WTC11 (cell line): ENCODE measurements at regions not wholly inside any gene's neighbourhood (a gene's known extent, or its start where the extent isn't known, plus 50 kb on each side); places are given as distances from the start of the nearest gene placed in this dataset.

Source experiments
- ATAC-seq: fragments of 200-7000 bp; cut with Tn5 transposase; 2 replicates; pipeline ENCODE4 v1.10.0; 2021; ENCODE audit warnings: mild to moderate bottlenecking, moderate library complexity
- CTCF ChIA-PET: fragments of 300-600 bp; sonication (Branson Sonifier 250); formaldehyde crosslinking; loops from one replicate; lab custom pipeline; 2021; ENCODE audit warnings: antibody characterized with exemption; lab: Charles Lee
- POLR2A ChIA-PET: fragments of 350-600 bp; sonication (Branson Sonifier 250); formaldehyde crosslinking; loops from one replicate; lab custom pipeline; 2021; ENCODE audit warnings: antibody characterized with exemption; lab: Charles Lee
- DNase-seq: peaks from one replicate; pipeline ENCODE4 v3.0.0; 2021; ENCODE audit warnings: low spot score
- H3K27ac Mint-ChIP-seq: 2 replicates; pipeline ENCODE4 v1.8.0; 2021; ENCODE audit warnings: mixed read lengths
- H3K27me3 Mint-ChIP-seq: 2 replicates; pipeline ENCODE4 v1.8.0; 2021; ENCODE audit warnings: low read depth, mild to moderate bottlenecking, moderate library complexity, mixed read lengths
- H3K36me3 Mint-ChIP-seq: 2 replicates; pipeline ENCODE4 v1.8.0; 2021; ENCODE audit warnings: mixed read lengths
- H3K4me1 Mint-ChIP-seq: 2 replicates; pipeline ENCODE4 v1.8.0; 2022; ENCODE audit warnings: mixed read lengths
- H3K4me3 Mint-ChIP-seq: 2 replicates; pipeline ENCODE4 v1.8.0; 2021; ENCODE audit warnings: mild to moderate bottlenecking, moderate library complexity, mixed read lengths
- H3K9me3 Mint-ChIP-seq: 2 replicates; pipeline ENCODE4 v1.8.0; 2021; ENCODE audit warnings: mixed read lengths
- ATF6 ChIP-seq: sonication (generic); formaldehyde crosslinking; IDR thresholded peaks from 2 replicates; pipeline ENCODE4 v1.8.1; 2023; ENCODE audit warnings: mild to moderate bottlenecking, missing genetic modification reagents
- CREB1 ChIP-seq: sonication (generic); formaldehyde crosslinking; IDR thresholded peaks from 2 replicates; pipeline ENCODE4 v1.8.0; 2023; ENCODE audit warnings: mild to moderate bottlenecking, missing genetic modification reagents
- E2F1 ChIP-seq: sonication (generic); formaldehyde crosslinking; IDR thresholded peaks from 2 replicates; pipeline ENCODE4 v1.8.0; 2022; ENCODE audit warnings: mild to moderate bottlenecking, missing genetic modification reagents
- EMX1 ChIP-seq: fragments of 250-450 bp; sonication (Bioruptor Pico); IDR thresholded peaks from 2 replicates; pipeline ENCODE4 v1.8.0; 2021; ENCODE audit warnings: mild to moderate bottlenecking
- FOXP1 ChIP-seq: sonication (generic); formaldehyde crosslinking; IDR thresholded peaks from 2 replicates; pipeline ENCODE4 v1.8.0; 2022; ENCODE audit warnings: missing genetic modification reagents, mild to moderate bottlenecking, moderate library complexity, borderline replicate concordance
- GTF2I ChIP-seq: fragments of 250-450 bp; sonication (Bioruptor Pico); conservative IDR thresholded peaks from 2 replicates; pipeline ENCODE4 v1.4.0; 2021; ENCODE audit warnings: mild to moderate bottlenecking
- IRF2 ChIP-seq: sonication (generic); formaldehyde crosslinking; IDR thresholded peaks from 2 replicates; pipeline ENCODE4 v1.8.0; 2022; ENCODE audit warnings: low read depth, missing genetic modification reagents, borderline replicate concordance
- JUN ChIP-seq: sonication (generic); formaldehyde crosslinking; IDR thresholded peaks from 2 replicates; pipeline ENCODE4 v1.8.0; 2023; ENCODE audit warnings: mild to moderate bottlenecking, missing genetic modification reagents
- KAT7 ChIP-seq: sonication (generic); formaldehyde crosslinking; IDR thresholded peaks from 2 replicates; pipeline ENCODE4 v1.8.1; 2023; ENCODE audit warnings: missing genetic modification reagents, mild to moderate bottlenecking, borderline replicate concordance
- NFATC4 ChIP-seq: fragments of 250-450 bp; sonication (Bioruptor Pico); IDR thresholded peaks from 2 replicates; pipeline ENCODE4 v1.9.0; 2021; ENCODE audit warnings: mild to moderate bottlenecking
- NFYB ChIP-seq: sonication (generic); formaldehyde crosslinking; conservative IDR thresholded peaks from 2 replicates; pipeline ENCODE4 v1.8.0; 2022; ENCODE audit warnings: low read depth, missing genetic modification reagents
- NR1H2 ChIP-seq: sonication (generic); formaldehyde crosslinking; IDR thresholded peaks from 2 replicates; pipeline ENCODE4 v1.9.0; 2021; ENCODE audit warnings: mild to moderate bottlenecking, moderate library complexity, missing genetic modification reagents
- PRRX2 ChIP-seq: fragments of 250-450 bp; sonication (Bioruptor Pico); IDR thresholded peaks from 2 replicates; pipeline ENCODE4 v1.8.0; 2021; ENCODE audit warnings: mild to moderate bottlenecking
- TCF7 ChIP-seq: sonication (generic); formaldehyde crosslinking; IDR thresholded peaks from 2 replicates; pipeline ENCODE4 v1.8.0; 2022; ENCODE audit warnings: mild to moderate bottlenecking, low read depth, missing genetic modification reagents, moderate library complexity
- TEAD4 ChIP-seq: sonication (generic); formaldehyde crosslinking; IDR thresholded peaks from 2 replicates; pipeline ENCODE4 v1.8.0; 2022; ENCODE audit warnings: mild to moderate bottlenecking, missing genetic modification reagents
- USF1 ChIP-seq: sonication (generic); formaldehyde crosslinking; IDR thresholded peaks from 2 replicates; pipeline ENCODE4 v1.8.0; 2022; ENCODE audit warnings: mild to moderate bottlenecking, missing genetic modification reagents
- ZNF138 ChIP-seq: sonication (generic); formaldehyde crosslinking; conservative IDR thresholded peaks from 2 replicates; pipeline ENCODE4 v1.8.1; 2022; ENCODE audit warnings: mild to moderate bottlenecking, moderate library complexity, missing genetic modification reagents
- ZNF671 ChIP-seq: fragments of 250-450 bp; sonication (Bioruptor Pico); IDR thresholded peaks from 2 replicates; pipeline ENCODE4 v1.8.0; 2021; ENCODE audit warnings: mild to moderate bottlenecking
- TF ChIP-seq, protein P1 (sequence below): fragments of 200-600 bp; IDR thresholded peaks from 2 replicates; pipeline ENCODE4 v1.8.0; 2022; ENCODE audit warnings: antibody characterized with exemption
- TF ChIP-seq, protein P2 (sequence below): sonication (generic); formaldehyde crosslinking; IDR thresholded peaks from 2 replicates; pipeline ENCODE4 v1.8.0; 2023; ENCODE audit warnings: missing genetic modification reagents, mild to moderate bottlenecking, borderline replicate concordance

DNA sequence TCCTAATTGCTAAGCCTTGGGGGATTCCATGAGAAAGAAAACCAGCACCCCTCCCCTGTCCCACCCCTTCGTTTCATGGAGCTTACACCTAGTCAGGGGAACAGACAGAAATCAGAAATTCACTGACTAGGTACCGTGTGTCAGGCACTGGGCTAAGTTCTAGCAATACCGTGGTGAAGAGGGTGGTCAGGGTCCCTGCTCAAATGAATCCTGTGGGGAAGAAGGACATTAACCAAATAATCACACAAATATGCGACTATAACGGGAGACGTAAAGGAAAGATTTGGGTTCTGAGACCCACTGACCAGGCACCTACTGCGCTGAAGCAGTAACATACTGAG, 65.1 kb upstream of the TOP1 start:
- TF ChIP-seq FOXP1 (CRISPR knock-in tag) (no peak), NR1H2 (CRISPR knock-in tag) (no peak), NFYB (CRISPR knock-in tag) (no peak), JUN (no peak), GTF2I (no peak)
- no peaks in the 10 kb centered on the region for H3K9me3 Mint-ChIP-seq
- ChIA-PET CTCF (interaction anchor here (0.6 to 3.1 kb wide), 48 partner anchors 9 to 1914 kb away, joined by 3 to 51 read pairs (median 4); partner anchors contain the start of gene MAFB), POLR2A (interaction anchor here (0.6 kb wide), 1 partner anchor 17 kb away, joined by 3 read pairs; no protein-coding TSS in a partner anchor)
- H3K36me3 Mint-ChIP-seq: no peaks in the 10 kb centered on the region
- ATAC-seq (no peak), DNase-seq (no peak)
- no peak overlapping the region for H3K4me3 Mint-ChIP-seq
- no peak overlapping the region for H3K27ac Mint-ChIP-seq
- H3K27me3 Mint-ChIP-seq: no peaks in the 10 kb centered on the region
- H3K4me1 Mint-ChIP-seq: 0 out of 2 replicates have a peak, but pooled peaks cover 2% of the 10 kb centered on the region

DNA sequence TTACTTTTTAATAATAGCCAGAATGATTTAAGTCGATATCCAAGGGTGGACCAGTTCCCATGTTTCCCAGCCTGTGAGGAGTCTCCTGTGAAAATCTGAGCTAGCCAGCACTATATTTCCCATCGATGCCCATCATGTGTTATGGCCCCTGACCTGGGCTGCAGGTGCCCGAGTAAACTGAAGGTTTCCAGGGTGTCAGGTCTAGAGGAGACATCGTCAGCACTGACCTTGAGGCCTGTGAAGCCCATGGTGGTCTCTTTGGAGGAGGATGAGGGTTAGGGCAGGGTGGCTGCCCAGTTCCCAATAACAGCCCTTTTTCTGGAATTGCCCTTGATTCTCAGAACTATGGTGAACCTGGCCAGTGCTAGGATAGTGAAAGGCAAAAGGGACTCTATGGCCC, 63.0 kb upstream of the TOP1 start:
- Mint-ChIP-seq H3K4me1 (peaks cover 14% of the 10 kb centered on the region), H3K9me3 (no peaks in the 10 kb centered on the region), H3K27me3 (peaks cover 12% of the 10 kb centered on the region), H3K36me3 (no peaks in the 10 kb centered on the region), H3K4me3 (no peak overlapping the region), H3K27ac (no peak overlapping the region)
- DNase-seq: no peak
- TF ChIP-seq USF1 (CRISPR knock-in tag) (no peak), NFATC4 (CRISPR knock-in tag) (no peak), TEAD4 (no peak), CREB1 (CRISPR knock-in tag) (no peak), ZNF671 (CRISPR knock-in tag) (no peak), PRRX2 (CRISPR knock-in tag) (no peak), TCF7 (CRISPR knock-in tag) (no peak)
- POLR2A ChIA-PET: no interaction called here
- CTCF ChIA-PET: interaction anchor here (0.6 to 2.0 kb wide), 39 partner anchors 12 to 542 kb away, joined by 3 to 26 read pairs (median 4); no protein-coding TSS in a partner anchor
- no peak for ATAC-seq

- H3K4me1 Mint-ChIP-seq: peaks cover 18% of the 10 kb centered on the region
- peaks cover 12% of the 10 kb centered on the region for H3K27me3 Mint-ChIP-seq
- CTCF ChIA-PET: interaction anchor here (0.6 to 2.0 kb wide), 39 partner anchors 12 to 543 kb away, joined by 3 to 26 read pairs (median 4); no protein-coding TSS in a partner anchor
- no peak overlapping the region for H3K4me3 Mint-ChIP-seq
- no peaks in the 10 kb centered on the region for H3K9me3 Mint-ChIP-seq
- no peak overlapping the region for H3K27ac Mint-ChIP-seq
- H3K36me3 Mint-ChIP-seq: no peaks in the 10 kb centered on the region
- TF ChIP-seq, protein P1, sequence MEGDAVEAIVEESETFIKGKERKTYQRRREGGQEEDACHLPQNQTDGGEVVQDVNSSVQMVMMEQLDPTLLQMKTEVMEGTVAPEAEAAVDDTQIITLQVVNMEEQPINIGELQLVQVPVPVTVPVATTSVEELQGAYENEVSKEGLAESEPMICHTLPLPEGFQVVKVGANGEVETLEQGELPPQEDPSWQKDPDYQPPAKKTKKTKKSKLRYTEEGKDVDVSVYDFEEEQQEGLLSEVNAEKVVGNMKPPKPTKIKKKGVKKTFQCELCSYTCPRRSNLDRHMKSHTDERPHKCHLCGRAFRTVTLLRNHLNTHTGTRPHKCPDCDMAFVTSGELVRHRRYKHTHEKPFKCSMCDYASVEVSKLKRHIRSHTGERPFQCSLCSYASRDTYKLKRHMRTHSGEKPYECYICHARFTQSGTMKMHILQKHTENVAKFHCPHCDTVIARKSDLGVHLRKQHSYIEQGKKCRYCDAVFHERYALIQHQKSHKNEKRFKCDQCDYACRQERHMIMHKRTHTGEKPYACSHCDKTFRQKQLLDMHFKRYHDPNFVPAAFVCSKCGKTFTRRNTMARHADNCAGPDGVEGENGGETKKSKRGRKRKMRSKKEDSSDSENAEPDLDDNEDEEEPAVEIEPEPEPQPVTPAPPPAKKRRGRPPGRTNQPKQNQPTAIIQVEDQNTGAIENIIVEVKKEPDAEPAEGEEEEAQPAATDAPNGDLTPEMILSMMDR: peak; percentile 40; the same call in 1 of the 2 replicates
- no peak for TF ChIP-seq KAT7 (CRISPR knock-in tag)
- ATAC-seq (peak; percentile 48), DNase-seq (peak; percentile 57)
- POLR2A ChIA-PET: no interaction called here
Measured at GRCh38 chr20:40966103-40966502, 62.5 kb upstream of the TOP1 start.

- Mint-ChIP-seq H3K27ac (no peak overlapping the region), H3K9me3 (no peaks in the 10 kb centered on the region), H3K4me3 (no peak overlapping the region), H3K36me3 (no peaks in the 10 kb centered on the region), H3K4me1 (peaks cover 21% of the 10 kb centered on the region), H3K27me3 (peaks cover 12% of the 10 kb centered on the region)
- DNase-seq: no peak
- no peak for ATAC-seq
- CTCF ChIA-PET: interaction anchor here (0.9 to 2.0 kb wide), 37 partner anchors 13 to 444 kb away, joined by 3 to 26 read pairs (median 4); no protein-coding TSS in a partner anchor
- POLR2A ChIA-PET: no interaction called here
- TF ChIP-seq E2F1 (CRISPR knock-in tag): no peak
- TF ChIP-seq ATF6 (CRISPR knock-in tag): no peak
- no peak for TF ChIP-seq EMX1 (CRISPR knock-in tag)
- TF ChIP-seq ZNF138: no peak
- TF ChIP-seq IRF2 (CRISPR knock-in tag): no peak
- TF ChIP-seq, protein P2, sequence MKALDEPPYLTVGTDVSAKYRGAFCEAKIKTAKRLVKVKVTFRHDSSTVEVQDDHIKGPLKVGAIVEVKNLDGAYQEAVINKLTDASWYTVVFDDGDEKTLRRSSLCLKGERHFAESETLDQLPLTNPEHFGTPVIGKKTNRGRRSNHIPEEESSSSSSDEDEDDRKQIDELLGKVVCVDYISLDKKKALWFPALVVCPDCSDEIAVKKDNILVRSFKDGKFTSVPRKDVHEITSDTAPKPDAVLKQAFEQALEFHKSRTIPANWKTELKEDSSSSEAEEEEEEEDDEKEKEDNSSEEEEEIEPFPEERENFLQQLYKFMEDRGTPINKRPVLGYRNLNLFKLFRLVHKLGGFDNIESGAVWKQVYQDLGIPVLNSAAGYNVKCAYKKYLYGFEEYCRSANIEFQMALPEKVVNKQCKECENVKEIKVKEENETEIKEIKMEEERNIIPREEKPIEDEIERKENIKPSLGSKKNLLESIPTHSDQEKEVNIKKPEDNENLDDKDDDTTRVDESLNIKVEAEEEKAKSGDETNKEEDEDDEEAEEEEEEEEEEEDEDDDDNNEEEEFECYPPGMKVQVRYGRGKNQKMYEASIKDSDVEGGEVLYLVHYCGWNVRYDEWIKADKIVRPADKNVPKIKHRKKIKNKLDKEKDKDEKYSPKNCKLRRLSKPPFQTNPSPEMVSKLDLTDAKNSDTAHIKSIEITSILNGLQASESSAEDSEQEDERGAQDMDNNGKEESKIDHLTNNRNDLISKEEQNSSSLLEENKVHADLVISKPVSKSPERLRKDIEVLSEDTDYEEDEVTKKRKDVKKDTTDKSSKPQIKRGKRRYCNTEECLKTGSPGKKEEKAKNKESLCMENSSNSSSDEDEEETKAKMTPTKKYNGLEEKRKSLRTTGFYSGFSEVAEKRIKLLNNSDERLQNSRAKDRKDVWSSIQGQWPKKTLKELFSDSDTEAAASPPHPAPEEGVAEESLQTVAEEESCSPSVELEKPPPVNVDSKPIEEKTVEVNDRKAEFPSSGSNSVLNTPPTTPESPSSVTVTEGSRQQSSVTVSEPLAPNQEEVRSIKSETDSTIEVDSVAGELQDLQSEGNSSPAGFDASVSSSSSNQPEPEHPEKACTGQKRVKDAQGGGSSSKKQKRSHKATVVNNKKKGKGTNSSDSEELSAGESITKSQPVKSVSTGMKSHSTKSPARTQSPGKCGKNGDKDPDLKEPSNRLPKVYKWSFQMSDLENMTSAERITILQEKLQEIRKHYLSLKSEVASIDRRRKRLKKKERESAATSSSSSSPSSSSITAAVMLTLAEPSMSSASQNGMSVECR (CRISPR knock-in tag): no peak
Measured at GRCh38 chr20:40966516-40967185, 62.0 kb upstream of the TOP1 start.
